Testis (tissue), 2 donors: ENCODE measurements at regions not wholly inside any gene's neighbourhood (a gene's known extent, or its start where the extent isn't known, plus 50 kb on each side); places are given as distances from the start of the nearest gene placed in this dataset.

Source experiments
- DNase-seq: peaks from one replicate; pipeline ENCODE4 v3.0.0-alpha.2; 2019
- H3K27ac ChIP-seq, 2 donors: fragments of 200-600 bp; sonication (generic); one replicate each; pipeline ENCODE4 v1.5.1; 2019
- H3K27me3 ChIP-seq: fragments of 200-600 bp; sonication (generic); one replicate; pipeline ENCODE4 v1.5.1; 2019
- H3K36me3 ChIP-seq: fragments of 200-600 bp; sonication (generic); one replicate; pipeline ENCODE4 v1.5.1; 2017; ENCODE audit warnings: low read depth; ENCODE audit errors: missing control alignments
- H3K4me1 ChIP-seq: fragments of 200-600 bp; sonication (generic); one replicate; pipeline ENCODE4 v1.5.1; 2019
- H3K4me3 ChIP-seq, 2 donors: fragments of 200-600 bp; sonication (generic); one replicate each; pipeline ENCODE4 v1.5.1; 2017 to 2019
- H3K9me3 ChIP-seq: fragments of 200-600 bp; sonication (generic); one replicate; pipeline ENCODE4 v1.5.1; 2017
- POLR2A ChIP-seq: fragments of 450-650 bp; IDR thresholded peaks from one replicate; pipeline ENCODE4 v1.6.1; 2017; ENCODE audit warnings: antibody characterized with exemption, mild to moderate bottlenecking, moderate library complexity
- WGBS, 2 donors: methylation state at CpG; one replicate each; pipeline ENCODE4 v1.1.5; 2018; 5-methylcytosine and 5-hydroxymethylcytosine counted together
- intact Hi-C: fragments of 100-400 bp; cut with DNase I; formaldehyde crosslinking; loops from one replicate; pipeline ENCODE4 v1.15.1; 2023; ENCODE audit warnings: low total_unique reads
- TF ChIP-seq, protein P1 (sequence below), 3 experiments: fragments of 450-650 bp in 2 of 3; fragments of 200-600 bp in 1 of 3; sonication (generic) in 1 of 3; IDR thresholded peaks; one replicate each; pipeline ENCODE4 v1.5.1; 2016 to 2019; ENCODE audit warnings: antibody characterized with exemption in 3 of 3, mild to moderate bottlenecking in 2 of 3, moderate library complexity in 1 of 3

DNA sequence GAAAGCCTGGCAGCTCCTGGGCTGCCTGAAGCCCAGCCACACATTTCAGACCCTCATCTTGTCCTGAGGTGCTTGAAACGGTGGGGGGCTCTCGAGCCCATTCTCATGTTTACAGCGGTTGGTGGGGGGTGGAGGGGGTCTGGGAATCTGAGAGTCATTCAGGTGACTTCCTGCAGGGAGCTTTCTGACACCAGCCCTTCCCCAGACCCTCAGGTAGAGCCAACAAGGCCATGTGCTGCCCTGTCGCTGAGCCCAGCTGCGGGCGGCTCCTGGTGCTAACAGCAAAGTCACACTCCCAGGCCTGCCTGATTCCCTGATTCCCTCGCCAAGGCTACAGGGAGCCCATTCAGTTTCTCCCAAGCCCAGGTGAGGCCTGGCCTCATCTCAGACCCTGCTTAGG lies 324.9 kb upstream of the MEX3C start:
- Histone ChIP-seq H3K36me3 (no peaks in the 10 kb centered on the region), H3K27ac (no peak overlapping the region), H3K9me3 (no peaks in the 10 kb centered on the region), H3K4me1 (no peaks in the 10 kb centered on the region), H3K27me3 (no peaks in the 10 kb centered on the region), H3K4me3 (no peak overlapping the region)
- intact Hi-C loops, result no loop called here
- WGBS, 2 donors, result 76 to 87% methylated on average over 5 to 7 of the region's 7 CpGs
- TF ChIP-seq POLR2A, result no peak
- TF ChIP-seq, protein P1, sequence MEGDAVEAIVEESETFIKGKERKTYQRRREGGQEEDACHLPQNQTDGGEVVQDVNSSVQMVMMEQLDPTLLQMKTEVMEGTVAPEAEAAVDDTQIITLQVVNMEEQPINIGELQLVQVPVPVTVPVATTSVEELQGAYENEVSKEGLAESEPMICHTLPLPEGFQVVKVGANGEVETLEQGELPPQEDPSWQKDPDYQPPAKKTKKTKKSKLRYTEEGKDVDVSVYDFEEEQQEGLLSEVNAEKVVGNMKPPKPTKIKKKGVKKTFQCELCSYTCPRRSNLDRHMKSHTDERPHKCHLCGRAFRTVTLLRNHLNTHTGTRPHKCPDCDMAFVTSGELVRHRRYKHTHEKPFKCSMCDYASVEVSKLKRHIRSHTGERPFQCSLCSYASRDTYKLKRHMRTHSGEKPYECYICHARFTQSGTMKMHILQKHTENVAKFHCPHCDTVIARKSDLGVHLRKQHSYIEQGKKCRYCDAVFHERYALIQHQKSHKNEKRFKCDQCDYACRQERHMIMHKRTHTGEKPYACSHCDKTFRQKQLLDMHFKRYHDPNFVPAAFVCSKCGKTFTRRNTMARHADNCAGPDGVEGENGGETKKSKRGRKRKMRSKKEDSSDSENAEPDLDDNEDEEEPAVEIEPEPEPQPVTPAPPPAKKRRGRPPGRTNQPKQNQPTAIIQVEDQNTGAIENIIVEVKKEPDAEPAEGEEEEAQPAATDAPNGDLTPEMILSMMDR (IDR thresholded peaks at IDR 0.05), result no peak
- DNase-seq, result no peak

DNA sequence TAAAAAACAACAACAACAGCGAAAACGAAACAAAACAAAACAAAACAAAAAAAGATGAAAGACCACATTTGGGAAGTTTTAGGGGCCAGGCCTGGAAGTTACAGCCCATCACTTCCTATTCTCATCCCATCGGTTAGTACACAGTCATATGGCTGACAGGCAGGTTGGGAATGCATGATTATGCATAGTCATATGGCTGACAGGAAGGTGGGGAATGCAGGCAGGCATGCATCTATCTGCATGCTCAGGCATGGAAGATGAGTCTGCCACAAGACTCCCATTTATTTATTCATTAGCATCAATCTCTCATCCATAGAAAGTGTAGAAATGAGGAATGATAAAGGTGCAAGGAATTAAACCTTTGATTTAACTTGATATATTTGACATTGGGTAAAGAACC lies 325.3 kb upstream of the MEX3C start:
- 87 to 90% methylated on average over 3 of the region's 3 CpGs for WGBS, 2 donors
- intact Hi-C loops, result no loop called here
- Histone ChIP-seq H3K9me3 (no peaks in the 10 kb centered on the region), H3K4me3 (no peak overlapping the region), H3K27me3 (no peaks in the 10 kb centered on the region), H3K4me1 (no peaks in the 10 kb centered on the region), H3K36me3 (no peaks in the 10 kb centered on the region), H3K27ac (no peak overlapping the region)
- no peak for TF ChIP-seq POLR2A
- TF ChIP-seq, protein P1 (IDR thresholded peaks at IDR 0.05), result no peak
- no peak for DNase-seq

DNA sequence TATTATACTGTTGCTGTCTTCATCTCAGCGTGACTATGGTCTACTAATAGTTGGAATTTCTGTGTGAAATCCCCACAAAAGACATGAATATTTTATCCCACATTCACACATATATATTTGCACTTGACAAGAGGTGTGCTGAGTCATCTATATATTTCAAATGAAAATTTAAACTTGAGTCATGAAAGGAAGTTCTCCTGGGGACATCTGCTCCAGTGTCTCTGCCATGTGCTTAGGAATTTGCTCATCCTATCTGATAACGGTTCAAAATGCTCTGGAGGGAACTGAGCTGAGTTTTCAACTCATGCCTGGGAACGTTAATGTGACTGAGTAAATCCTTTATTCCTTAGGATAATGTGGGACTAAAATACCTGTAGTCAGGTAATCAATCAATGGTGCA lies 326.2 kb upstream of the MEX3C start:
- no peak for DNase-seq
- Histone ChIP-seq H3K4me1 (no peaks in the 10 kb centered on the region), H3K9me3 (no peaks in the 10 kb centered on the region), H3K27ac (no peak overlapping the region), H3K27me3 (no peaks in the 10 kb centered on the region), H3K36me3 (no peaks in the 10 kb centered on the region), H3K4me3 (no peak overlapping the region)
- TF ChIP-seq, protein P1 (IDR thresholded peaks at IDR 0.05), result no peak
- TF ChIP-seq POLR2A, result no peak
- intact Hi-C loops, result no loop called here
- WGBS, 2 donors, result 69 to 82% methylated on average over 3 of the region's 3 CpGs

DNA sequence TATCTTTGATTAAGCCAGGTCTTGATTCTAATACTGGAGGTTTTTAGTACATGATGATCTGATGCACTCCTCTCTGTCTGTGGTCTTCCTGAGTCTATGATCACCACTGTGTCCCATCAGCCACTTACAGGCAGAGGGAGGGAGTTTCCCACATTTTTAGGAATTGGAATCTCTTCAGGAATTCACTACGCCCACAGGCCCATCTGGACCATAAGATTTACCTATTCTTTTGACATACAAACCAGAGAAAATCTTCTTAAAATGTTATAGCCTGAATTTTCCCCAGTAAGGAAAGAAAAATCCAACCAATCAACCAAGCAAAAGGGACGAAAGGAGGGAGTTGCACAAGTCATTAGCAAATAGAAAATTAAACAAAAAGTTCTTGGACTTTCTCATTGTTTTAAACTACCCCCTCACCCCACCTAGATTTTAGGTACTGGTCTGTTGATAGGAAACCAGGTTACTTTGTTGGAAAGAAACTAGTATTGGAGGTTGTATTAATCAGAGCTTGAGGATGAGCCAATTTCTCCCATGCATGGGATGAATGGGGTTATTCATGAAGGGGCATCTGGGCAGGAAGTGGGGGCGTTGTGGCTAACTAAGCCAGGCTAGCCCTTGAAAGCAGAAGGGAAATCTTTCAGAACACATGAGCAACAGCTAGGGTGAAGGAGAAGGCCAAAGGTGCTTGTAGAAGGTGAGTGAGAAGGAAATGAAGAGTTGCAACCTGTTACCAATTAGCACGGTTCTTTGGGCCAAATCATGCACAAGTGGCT lies 328.2 kb upstream of the MEX3C start:
- no peaks in the 10 kb centered on the region for H3K27me3 ChIP-seq
- intact Hi-C loops, result no loop called here
- H3K4me3 ChIP-seq, result no peak overlapping the region
- H3K27ac ChIP-seq, result no peak overlapping the region
- no peak for TF ChIP-seq POLR2A
- TF ChIP-seq, protein P1 (IDR thresholded peaks at IDR 0.05), result no peak
- H3K4me1 ChIP-seq, result no peaks in the 10 kb centered on the region
- WGBS, 2 donors, result 66 to 74% methylated on average over 4 of the region's 4 CpGs
- H3K9me3 ChIP-seq, result no peaks in the 10 kb centered on the region
- no peaks in the 10 kb centered on the region for H3K36me3 ChIP-seq
- DNase-seq, result no peak

DNA sequence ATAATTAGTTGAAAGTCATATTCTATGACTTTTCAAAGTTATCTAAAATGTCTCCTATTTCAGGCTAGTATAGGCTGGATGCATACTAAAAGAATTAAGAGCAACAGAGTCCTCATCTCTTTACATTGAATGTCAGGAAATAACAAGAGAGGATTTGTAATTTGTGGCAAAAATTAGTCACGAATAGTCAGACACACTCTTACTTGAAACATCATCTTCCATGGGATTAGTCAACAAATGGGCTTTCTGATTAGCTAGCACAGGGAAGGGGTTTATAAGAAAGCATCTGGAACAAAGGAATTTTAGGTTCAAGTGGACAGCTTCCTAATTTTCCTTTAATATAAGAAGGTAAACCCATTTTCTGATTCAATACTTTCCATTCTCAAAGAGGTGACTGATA lies 330.3 kb upstream of the MEX3C start:
- no peak for DNase-seq
- Histone ChIP-seq H3K27ac (no peak overlapping the region), H3K9me3 (no peaks in the 10 kb centered on the region), H3K27me3 (no peaks in the 10 kb centered on the region), H3K36me3 (no peaks in the 10 kb centered on the region), H3K4me3 (no peak overlapping the region), H3K4me1 (no peaks in the 10 kb centered on the region)
- TF ChIP-seq POLR2A, result no peak
- TF ChIP-seq, protein P1 (IDR thresholded peaks at IDR 0.05), result no peak
- intact Hi-C loops, result no loop called here
- WGBS, 2 donors, result 87 to 94% methylated on average over 1 of the region's 1 CpG
